ENCODE measurements at regions not wholly inside any gene's neighbourhood (a gene's known extent, or its start where the extent isn't known, plus 50 kb on each side); places are given as distances from the start of the nearest gene placed in this dataset.
"Not testable (repeated sequence)": the region's sequence is repeated elsewhere in the genome, so short reads cannot be mapped to it uniquely, and the experiment has no call there.

DNA sequence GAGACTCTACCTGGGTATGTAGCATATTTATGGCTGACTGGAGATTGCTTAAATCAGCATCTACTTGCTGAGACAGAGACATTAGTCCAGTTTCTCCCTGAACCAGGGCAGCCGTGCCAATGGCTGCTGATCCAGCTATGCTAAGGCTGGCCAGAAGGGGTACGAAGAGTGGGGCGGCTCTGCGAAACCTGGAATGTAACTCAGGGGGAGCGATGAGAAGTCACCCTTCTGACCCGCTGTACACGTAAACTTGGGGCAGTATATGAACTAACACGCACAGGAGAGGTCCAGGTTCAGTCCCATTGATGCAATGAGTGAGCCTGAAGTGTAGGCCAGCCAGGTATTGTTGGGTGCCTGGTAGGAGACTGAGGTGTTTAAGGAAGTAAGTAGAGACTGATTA lies 73.7 kb downstream of the PRR15 start (continued):
- TF ChIP-seq JUNB (IDR thresholded peaks at IDR 0.05; ENCODE audit: unreplicated experiment) (no peak), ZNF114 (CRISPR knock-in tag; IDR thresholded peaks at IDR 0.05) (no peak), EZH2phosphoT487 (IDR thresholded peaks at IDR 0.05; ENCODE audit: unreplicated experiment) (no peak)
- TF ChIP-seq, protein P1, sequence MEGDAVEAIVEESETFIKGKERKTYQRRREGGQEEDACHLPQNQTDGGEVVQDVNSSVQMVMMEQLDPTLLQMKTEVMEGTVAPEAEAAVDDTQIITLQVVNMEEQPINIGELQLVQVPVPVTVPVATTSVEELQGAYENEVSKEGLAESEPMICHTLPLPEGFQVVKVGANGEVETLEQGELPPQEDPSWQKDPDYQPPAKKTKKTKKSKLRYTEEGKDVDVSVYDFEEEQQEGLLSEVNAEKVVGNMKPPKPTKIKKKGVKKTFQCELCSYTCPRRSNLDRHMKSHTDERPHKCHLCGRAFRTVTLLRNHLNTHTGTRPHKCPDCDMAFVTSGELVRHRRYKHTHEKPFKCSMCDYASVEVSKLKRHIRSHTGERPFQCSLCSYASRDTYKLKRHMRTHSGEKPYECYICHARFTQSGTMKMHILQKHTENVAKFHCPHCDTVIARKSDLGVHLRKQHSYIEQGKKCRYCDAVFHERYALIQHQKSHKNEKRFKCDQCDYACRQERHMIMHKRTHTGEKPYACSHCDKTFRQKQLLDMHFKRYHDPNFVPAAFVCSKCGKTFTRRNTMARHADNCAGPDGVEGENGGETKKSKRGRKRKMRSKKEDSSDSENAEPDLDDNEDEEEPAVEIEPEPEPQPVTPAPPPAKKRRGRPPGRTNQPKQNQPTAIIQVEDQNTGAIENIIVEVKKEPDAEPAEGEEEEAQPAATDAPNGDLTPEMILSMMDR (conservative IDR thresholded peaks at IDR 0.05; ENCODE audit: low read depth in 2 of 2): no peak

DNA sequence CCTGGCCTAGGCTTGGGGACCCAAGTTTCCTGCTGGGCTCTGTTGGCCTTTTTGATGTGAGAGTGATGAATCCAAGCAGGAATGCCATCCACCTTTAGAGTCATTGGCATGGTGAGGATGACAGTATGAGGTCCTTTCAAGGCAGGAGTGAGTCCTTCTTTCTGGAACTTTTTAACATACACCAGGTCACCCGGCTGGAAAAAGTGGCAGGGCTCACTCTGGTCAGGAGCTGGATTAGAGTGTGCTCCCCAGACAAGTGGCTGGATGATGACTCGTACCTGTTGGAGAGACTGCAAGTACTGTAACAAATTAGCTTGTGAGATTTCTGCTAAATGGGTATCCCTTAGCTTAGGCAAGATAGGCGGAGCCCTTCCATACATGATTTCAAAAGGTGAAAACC lies 75.2 kb downstream of the PRR15 start:
- not testable (repeated sequence) for H2AFZ ChIP-seq; H3K9me3 Mint-ChIP-seq; H3K4me3 Mint-ChIP-seq; H3K79me2 ChIP-seq (replicated peaks; ENCODE audit: insufficient read depth); H3K27me3 Mint-ChIP-seq (ENCODE audit: insufficient read depth, low read depth, poor library complexity); H3K36me3 ChIP-seq (ENCODE audit: insufficient read depth); ATAC-seq; H3K27ac ChIP-seq (ENCODE audit: low read depth); H3K9me2 ChIP-seq (ENCODE audit: insufficient read depth); DNase-seq (ENCODE audit: low spot score); H3K4me1 Mint-ChIP-seq; H3K4me2 ChIP-seq; H3F3A ChIP-seq (replicated peaks; ENCODE audit: low read depth); H3K27me3 ChIP-seq (ENCODE audit: insufficient read depth); H3K27ac Mint-ChIP-seq; H3K4me3 ChIP-seq; H4K20me1 ChIP-seq (replicated peaks; ENCODE audit: insufficient read depth); H3K4me1 ChIP-seq (ENCODE audit: insufficient read depth); H3K36me3 Mint-ChIP-seq (ENCODE audit: low read depth)

DNA sequence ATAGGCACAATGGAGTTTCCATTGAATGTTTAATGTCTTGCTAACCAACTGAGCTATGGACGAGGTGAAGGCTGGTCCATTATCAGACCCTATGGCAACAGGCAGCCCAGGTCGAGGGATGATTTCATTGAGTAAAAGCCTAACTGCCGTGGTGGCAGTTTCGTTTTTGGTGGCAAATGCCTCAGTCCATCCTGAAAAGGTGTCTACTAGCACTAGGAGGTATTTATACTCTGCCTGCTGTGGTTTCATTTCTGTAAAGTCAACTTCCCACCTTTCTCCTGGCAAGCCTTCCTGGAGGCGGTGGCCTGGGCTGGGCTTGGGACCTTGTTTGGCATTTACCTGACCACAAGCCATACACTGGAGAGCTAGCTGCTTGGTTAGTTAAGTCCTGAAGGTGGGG lies 75.8 kb downstream of the PRR15 start:
- Histone ChIP-seq H3K4me2 (no peak overlapping the region), H3K27ac (ENCODE audit: low read depth) (no peak overlapping the region), H3K9me2 (ENCODE audit: insufficient read depth) (no peaks in the 10 kb centered on the region), H3K79me2 (replicated peaks; ENCODE audit: insufficient read depth) (no peaks in the 10 kb centered on the region), H4K20me1 (replicated peaks; ENCODE audit: insufficient read depth) (no peaks in the 10 kb centered on the region), H3K4me3 (no peak overlapping the region), H3K27me3 (ENCODE audit: insufficient read depth) (no peaks in the 10 kb centered on the region), H2AFZ (no peak overlapping the region), H3K4me1 (ENCODE audit: insufficient read depth) (no peaks in the 10 kb centered on the region), H3K36me3 (ENCODE audit: insufficient read depth) (no peaks in the 10 kb centered on the region), H3F3A (replicated peaks; ENCODE audit: low read depth) (no peaks in the 10 kb centered on the region)
- DNase-seq (ENCODE audit: low spot score) (no peak), ATAC-seq (no peak)
- no peak overlapping the region for H3K4me3 Mint-ChIP-seq
- no peaks in the 10 kb centered on the region for H3K36me3 Mint-ChIP-seq (ENCODE audit: low read depth)
- peaks cover 9% of the 10 kb centered on the region for H3K4me1 Mint-ChIP-seq
- H3K27ac Mint-ChIP-seq: no peak overlapping the region
- H3K27me3 Mint-ChIP-seq (ENCODE audit: insufficient read depth, low read depth, poor library complexity): no peaks in the 10 kb centered on the region
- H3K9me3 Mint-ChIP-seq: no peaks in the 10 kb centered on the region
- TF ChIP-seq EZH2 (IDR thresholded peaks at IDR 0.05; ENCODE audit: low read depth, unreplicated experiment): no peak
- TF ChIP-seq, protein P1 (conservative IDR thresholded peaks at IDR 0.05; ENCODE audit: low read depth in 2 of 2): no peak
- no peak for TF ChIP-seq JUNB (IDR thresholded peaks at IDR 0.05; ENCODE audit: unreplicated experiment)
- no peak for TF ChIP-seq EZH2phosphoT487 (IDR thresholded peaks at IDR 0.05; ENCODE audit: unreplicated experiment)
- no peak for TF ChIP-seq STAT1 (IDR thresholded peaks at IDR 0.05; ENCODE audit: unreplicated experiment)
- no peak for TF ChIP-seq POLR2AphosphoS5 (IDR thresholded peaks at IDR 0.05; ENCODE audit: low read depth)
- no peak for TF ChIP-seq ZNF331 (CRISPR knock-in tag; IDR thresholded peaks at IDR 0.05; ENCODE audit: low read depth)
- no peak for TF ChIP-seq CREB1 (CRISPR knock-in tag; IDR thresholded peaks at IDR 0.05; ENCODE audit: low read depth)
- no peak for TF ChIP-seq NANOG (IDR thresholded peaks at IDR 0.05; ENCODE audit: borderline replicate concordance)
- TF ChIP-seq ZNF114 (CRISPR knock-in tag; IDR thresholded peaks at IDR 0.05): no peak
- TF ChIP-seq, protein P2, sequence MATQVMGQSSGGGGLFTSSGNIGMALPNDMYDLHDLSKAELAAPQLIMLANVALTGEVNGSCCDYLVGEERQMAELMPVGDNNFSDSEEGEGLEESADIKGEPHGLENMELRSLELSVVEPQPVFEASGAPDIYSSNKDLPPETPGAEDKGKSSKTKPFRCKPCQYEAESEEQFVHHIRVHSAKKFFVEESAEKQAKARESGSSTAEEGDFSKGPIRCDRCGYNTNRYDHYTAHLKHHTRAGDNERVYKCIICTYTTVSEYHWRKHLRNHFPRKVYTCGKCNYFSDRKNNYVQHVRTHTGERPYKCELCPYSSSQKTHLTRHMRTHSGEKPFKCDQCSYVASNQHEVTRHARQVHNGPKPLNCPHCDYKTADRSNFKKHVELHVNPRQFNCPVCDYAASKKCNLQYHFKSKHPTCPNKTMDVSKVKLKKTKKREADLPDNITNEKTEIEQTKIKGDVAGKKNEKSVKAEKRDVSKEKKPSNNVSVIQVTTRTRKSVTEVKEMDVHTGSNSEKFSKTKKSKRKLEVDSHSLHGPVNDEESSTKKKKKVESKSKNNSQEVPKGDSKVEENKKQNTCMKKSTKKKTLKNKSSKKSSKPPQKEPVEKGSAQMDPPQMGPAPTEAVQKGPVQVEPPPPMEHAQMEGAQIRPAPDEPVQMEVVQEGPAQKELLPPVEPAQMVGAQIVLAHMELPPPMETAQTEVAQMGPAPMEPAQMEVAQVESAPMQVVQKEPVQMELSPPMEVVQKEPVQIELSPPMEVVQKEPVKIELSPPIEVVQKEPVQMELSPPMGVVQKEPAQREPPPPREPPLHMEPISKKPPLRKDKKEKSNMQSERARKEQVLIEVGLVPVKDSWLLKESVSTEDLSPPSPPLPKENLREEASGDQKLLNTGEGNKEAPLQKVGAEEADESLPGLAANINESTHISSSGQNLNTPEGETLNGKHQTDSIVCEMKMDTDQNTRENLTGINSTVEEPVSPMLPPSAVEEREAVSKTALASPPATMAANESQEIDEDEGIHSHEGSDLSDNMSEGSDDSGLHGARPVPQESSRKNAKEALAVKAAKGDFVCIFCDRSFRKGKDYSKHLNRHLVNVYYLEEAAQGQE (IDR thresholded peaks at IDR 0.05; ENCODE audit: unreplicated experiment): no peak

Data from GM23338 (cell line).